A673 (cell line): ENCODE measurements at regions not wholly inside any gene's neighbourhood (a gene's known extent, or its start where the extent isn't known, plus 50 kb on each side); places are given as distances from the start of the nearest gene placed in this dataset.

ENCODE experiments used
- BruUV-seq: library from RNA; stranded (reverse); fragments of 400-500 nt; replicated peaks from 2 replicates; lab custom pipeline; 2021; lab: Mats Ljungman, UMichigan
- CTCF ChIA-PET: fragments of 300-600 bp; sonication (Branson Sonifier 250); formaldehyde crosslinking; loops from one replicate; lab custom pipeline; 2022; ENCODE audit warnings: antibody characterized with exemption; lab: Charles Lee
- POLR2A ChIA-PET: fragments of 300-600 bp; sonication (Branson Sonifier 250); formaldehyde crosslinking; loops from one replicate; lab custom pipeline; 2022; ENCODE audit warnings: antibody characterized with exemption; ENCODE audit not compliant: low non-redundant PET; lab: Charles Lee
- DNase-seq: peaks from one replicate; pipeline ENCODE4 v3.0.0-alpha.2; 2015; ENCODE audit warnings: low spot score
- H3K27ac ChIP-seq: fragments of 200-600 bp; sonication (generic); 2 replicates; pipeline ENCODE4 v1.5.1; 2016; ENCODE audit warnings: mixed run types, low read depth, mild to moderate bottlenecking, mixed read lengths, antibody characterized with exemption, low read length; ENCODE audit not compliant: poor library complexity, severe bottlenecking
- H3K27me3 ChIP-seq: fragments of 200-600 bp; sonication (generic); replicated peaks from 2 replicates; pipeline ENCODE4 v1.6.1; 2017; ENCODE audit warnings: mixed run types, low read depth, mild to moderate bottlenecking, mixed read lengths, antibody characterized with exemption, low read length; ENCODE audit not compliant: insufficient read depth, poor library complexity
- H3K36me3 ChIP-seq: fragments of 200-600 bp; sonication (generic); 2 replicates; pipeline ENCODE4 v1.6.1; 2016; ENCODE audit warnings: mixed run types, mild to moderate bottlenecking, mixed read lengths, antibody characterized with exemption, low read length; ENCODE audit not compliant: insufficient read depth, poor library complexity, severe bottlenecking
- H3K4me1 ChIP-seq: fragments of 200-600 bp; sonication (generic); 2 replicates; pipeline ENCODE4 v1.6.1; 2017; ENCODE audit warnings: mixed run types, mild to moderate bottlenecking, mixed read lengths, antibody characterized with exemption, low read length; ENCODE audit not compliant: insufficient read depth, poor library complexity, severe bottlenecking
- H3K4me3 ChIP-seq: fragments of 200-600 bp; sonication (generic); 2 replicates; pipeline ENCODE4 v1.5.1; 2016; ENCODE audit warnings: low read depth, mixed run types, mild to moderate bottlenecking, mixed read lengths, low read length; ENCODE audit not compliant: poor library complexity, severe bottlenecking
- H3K9me3 ChIP-seq: fragments of 200-600 bp; sonication (generic); 2 replicates; pipeline ENCODE4 v1.6.1; 2016; ENCODE audit warnings: mixed run types, low read depth, mild to moderate bottlenecking, mixed read lengths, antibody characterized with exemption, low read length; ENCODE audit not compliant: poor library complexity, severe bottlenecking
- CTCF ChIP-seq: fragments of 300-800, 200-600 bp; sonication (generic); conservative IDR thresholded peaks from 2 replicates; pipeline ENCODE4 v1.5.1; 2017; ENCODE audit warnings: low read depth, mild to moderate bottlenecking, antibody characterized with exemption, low read length, moderate library complexity, mixed read lengths
- EZH2 ChIP-seq: fragments of 200-600 bp; sonication (generic); IDR thresholded peaks from 2 replicates; pipeline ENCODE4 v1.6.1; 2017; ENCODE audit warnings: borderline replicate concordance, low read depth, mild to moderate bottlenecking, mixed read lengths, antibody characterized with exemption, low read length; ENCODE audit not compliant: poor library complexity, severe bottlenecking
- intact Hi-C: fragments of 100-400 bp; cut with micrococcal nuclease; formaldehyde crosslinking; loops from one replicate; pipeline ENCODE4 v1.10.0; 2022; ENCODE audit not compliant: unreplicated experiment

DNA sequence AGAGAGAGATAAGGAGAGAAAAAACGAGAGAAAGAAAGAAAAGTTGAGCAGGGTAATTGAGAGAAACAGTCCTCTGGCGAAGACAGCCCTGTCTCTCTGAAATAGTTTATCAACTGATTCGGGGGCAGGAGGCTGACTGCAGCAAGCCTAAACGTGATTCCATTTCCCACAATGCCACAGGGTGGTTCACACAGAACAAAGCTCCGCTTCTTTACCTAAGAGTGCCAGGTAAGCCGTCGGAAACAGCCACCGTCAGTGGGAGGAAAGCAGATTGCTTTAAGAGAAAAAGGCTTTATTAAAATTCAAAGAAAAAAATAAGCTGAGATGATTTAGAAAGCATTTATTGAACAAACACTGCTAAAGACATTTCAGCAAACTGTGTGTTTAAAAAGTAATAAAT lies 271.4 kb upstream of the POU3F3 start:
- POLR2A ChIA-PET: no interaction called here

DNA sequence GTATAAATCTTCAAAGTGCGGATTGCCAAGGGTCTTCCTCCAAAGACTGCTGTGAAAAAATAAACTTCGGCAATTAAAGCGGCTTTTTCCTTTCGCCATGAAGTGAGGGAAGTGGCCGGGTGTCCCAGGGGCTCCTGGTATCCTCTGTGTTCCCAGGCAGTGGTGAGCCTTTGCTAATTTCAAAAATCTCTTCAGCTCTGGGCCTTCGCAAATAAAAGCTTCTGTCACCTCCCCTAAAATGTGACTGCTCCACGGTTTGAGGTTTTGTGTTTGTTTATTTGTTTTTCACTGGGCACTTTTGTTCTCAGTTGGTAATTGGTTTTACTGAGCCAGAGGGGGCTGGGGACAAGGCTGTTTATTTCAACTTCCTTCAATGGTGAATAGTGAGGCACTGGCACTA lies 270.1 kb upstream of the POU3F3 start:
- no peak overlapping the region for H3K4me3 ChIP-seq
- DNase-seq: no peak
- H3K27ac ChIP-seq: no peak overlapping the region
- H3K36me3 ChIP-seq: no peaks in the 10 kb centered on the region
- intact Hi-C loops: no loop called here
- H3K4me1 ChIP-seq: no peaks in the 10 kb centered on the region
- POLR2A ChIA-PET: no interaction called here
- CTCF ChIA-PET: no interaction called here
- no TSS peak for BruUV-seq
- no peaks in the 10 kb centered on the region for H3K27me3 ChIP-seq
- H3K9me3 ChIP-seq: no peaks in the 10 kb centered on the region
- no peak for TF ChIP-seq CTCF
- no peak for TF ChIP-seq EZH2

More for the DNA sequence above, 271.4 kb upstream of the POU3F3 start:
- no peak overlapping the region for H3K4me3 ChIP-seq
- H3K36me3 ChIP-seq: no peaks in the 10 kb centered on the region
- no peaks in the 10 kb centered on the region for H3K9me3 ChIP-seq
- CTCF ChIA-PET: no interaction called here
- no peak for TF ChIP-seq CTCF
- no peak for TF ChIP-seq EZH2
- H3K27ac ChIP-seq: no peak overlapping the region
- no peak for DNase-seq
- H3K4me1 ChIP-seq: no peaks in the 10 kb centered on the region
- no TSS peak for BruUV-seq
- intact Hi-C loops: no loop called here
- no peaks in the 10 kb centered on the region for H3K27me3 ChIP-seq

GRCh38 chr2:104584393-104584792 lies 269.5 kb upstream of the POU3F3 start:
- no TSS peak for BruUV-seq
- H3K36me3 ChIP-seq: no peaks in the 10 kb centered on the region
- DNase-seq: no peak
- ChIA-PET POLR2A (no interaction called here), CTCF (no interaction called here)
- no peaks in the 10 kb centered on the region for H3K4me1 ChIP-seq
- H3K9me3 ChIP-seq: no peaks in the 10 kb centered on the region
- no peaks in the 10 kb centered on the region for H3K27me3 ChIP-seq
- no peak overlapping the region for H3K27ac ChIP-seq
- no peak overlapping the region for H3K4me3 ChIP-seq
- intact Hi-C loops: no loop called here
- TF ChIP-seq EZH2 (no peak), CTCF (no peak)
